ENCODE measurements at regions not wholly inside any gene's neighbourhood (a gene's known extent, or its start where the extent isn't known, plus 50 kb on each side); places are given as distances from the start of the nearest gene placed in this dataset.

DNA sequence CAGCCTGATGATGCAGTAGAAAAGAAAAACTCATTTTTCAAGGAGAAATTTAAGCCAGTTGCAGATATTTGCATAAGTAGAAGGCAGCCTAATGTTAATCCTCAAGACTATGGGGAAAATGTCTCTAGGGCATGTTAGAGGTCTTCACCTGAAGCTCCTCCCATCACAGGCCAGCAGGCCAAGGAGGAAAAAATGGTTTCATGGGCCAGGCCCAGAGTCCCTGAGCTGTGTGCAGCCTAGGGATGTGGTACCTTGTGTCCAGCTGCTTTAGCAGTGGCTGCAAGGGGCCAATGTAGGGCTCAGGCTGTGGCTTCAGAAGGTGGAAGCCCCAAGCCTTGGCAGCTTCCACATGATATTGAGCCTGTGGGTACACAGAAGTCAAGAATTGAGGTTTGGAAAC is 1946.7 kb upstream of the FLRT2 start:
- no peak for TF ChIP-seq POLR2A (IDR thresholded peaks at IDR 0.05)
- TF ChIP-seq, protein P1, sequence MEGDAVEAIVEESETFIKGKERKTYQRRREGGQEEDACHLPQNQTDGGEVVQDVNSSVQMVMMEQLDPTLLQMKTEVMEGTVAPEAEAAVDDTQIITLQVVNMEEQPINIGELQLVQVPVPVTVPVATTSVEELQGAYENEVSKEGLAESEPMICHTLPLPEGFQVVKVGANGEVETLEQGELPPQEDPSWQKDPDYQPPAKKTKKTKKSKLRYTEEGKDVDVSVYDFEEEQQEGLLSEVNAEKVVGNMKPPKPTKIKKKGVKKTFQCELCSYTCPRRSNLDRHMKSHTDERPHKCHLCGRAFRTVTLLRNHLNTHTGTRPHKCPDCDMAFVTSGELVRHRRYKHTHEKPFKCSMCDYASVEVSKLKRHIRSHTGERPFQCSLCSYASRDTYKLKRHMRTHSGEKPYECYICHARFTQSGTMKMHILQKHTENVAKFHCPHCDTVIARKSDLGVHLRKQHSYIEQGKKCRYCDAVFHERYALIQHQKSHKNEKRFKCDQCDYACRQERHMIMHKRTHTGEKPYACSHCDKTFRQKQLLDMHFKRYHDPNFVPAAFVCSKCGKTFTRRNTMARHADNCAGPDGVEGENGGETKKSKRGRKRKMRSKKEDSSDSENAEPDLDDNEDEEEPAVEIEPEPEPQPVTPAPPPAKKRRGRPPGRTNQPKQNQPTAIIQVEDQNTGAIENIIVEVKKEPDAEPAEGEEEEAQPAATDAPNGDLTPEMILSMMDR (IDR thresholded peaks at IDR 0.05), result no peak
